22Rv1 (cell line): ENCODE measurements at regions not wholly inside any gene's neighbourhood (a gene's known extent, or its start where the extent isn't known, plus 50 kb on each side); places are given as distances from the start of the nearest gene placed in this dataset.

Source experiments
- H3K27ac ChIP-seq: fragments of 450-650 bp; 2 replicates; pipeline ENCODE4 v1.5.1; 2017
- CTCF ChIP-seq: fragments of 450-650 bp; IDR thresholded peaks from 2 replicates; pipeline ENCODE4 v1.5.1; 2017; ENCODE audit warnings: mild to moderate bottlenecking
- ZFX ChIP-seq: fragments of 450-650 bp; IDR thresholded peaks from 2 replicates; pipeline ENCODE4 v1.6.1; 2017; ENCODE audit warnings: antibody characterized with exemption, borderline replicate concordance

GRCh38 chr5:57028161-57028560, 76.2 kb upstream of the MIER3 start:
- TF ChIP-seq CTCF (no peak), ZFX (no peak)
- H3K27ac ChIP-seq: no peak overlapping the region

- no peak overlapping the region; the same call in 1 of the 2 replicates for H3K27ac ChIP-seq
- TF ChIP-seq CTCF (no peak), ZFX (no peak)
Measured at GRCh38 chr5:57032151-57032551, 80.2 kb upstream of the MIER3 start.

GRCh38 chr5:57033103-57033502, 81.2 kb upstream of the MIER3 start:
- no peak overlapping the region for H3K27ac ChIP-seq
- no peak for TF ChIP-seq ZFX
- TF ChIP-seq CTCF: no peak

GRCh38 chr5:57033503-57033902, 81.6 kb upstream of the MIER3 start:
- TF ChIP-seq ZFX (no peak), CTCF (no peak)
- H3K27ac ChIP-seq: no peak overlapping the region

- H3K27ac ChIP-seq: no peak overlapping the region
- TF ChIP-seq CTCF (no peak), ZFX (no peak)
Measured at GRCh38 chr5:57034201-57034916, 82.4 kb upstream of the MIER3 start.

GRCh38 chr5:57035955-57036354, 84.0 kb upstream of the MIER3 start:
- no peak for TF ChIP-seq CTCF
- no peak for TF ChIP-seq ZFX
- H3K27ac ChIP-seq: no peak overlapping the region

GRCh38 chr5:57036761-57037160, 84.8 kb upstream of the MIER3 start:
- no peak for TF ChIP-seq ZFX
- no peak for TF ChIP-seq CTCF
- H3K27ac ChIP-seq: no peak overlapping the region
